Kidney epithelial cell (primary cell): ENCODE measurements at regions not wholly inside any gene's neighbourhood (a gene's known extent, or its start where the extent isn't known, plus 50 kb on each side); places are given as distances from the start of the nearest gene placed in this dataset.

Source experiments
- DNase-seq: peaks from one replicate; pipeline ENCODE4 v3.0.0-alpha.2; 2010; ENCODE audit warnings: low read depth
- H3K27me3 ChIP-seq: 2 replicates; pipeline ENCODE4 v1.6.0; 2011; ENCODE audit warnings: low read length; ENCODE audit not compliant: control insufficient read depth, insufficient read depth
- H3K36me3 ChIP-seq: 2 replicates; pipeline ENCODE4 v1.5.1; 2011; ENCODE audit warnings: low read length; ENCODE audit not compliant: control insufficient read depth, insufficient read depth
- H3K4me3 ChIP-seq: 2 replicates; pipeline ENCODE4 v1.5.1; 2011; ENCODE audit warnings: low read depth, mild to moderate bottlenecking, control low read depth, low read length
- CTCF ChIP-seq: IDR thresholded peaks from 2 replicates; pipeline ENCODE4 v1.5.1; 2011; ENCODE audit warnings: mild to moderate bottlenecking, moderate library complexity, low read length, control low read depth, inconsistent platforms; ENCODE audit not compliant: insufficient read depth, poor library complexity, severe bottlenecking

DNA sequence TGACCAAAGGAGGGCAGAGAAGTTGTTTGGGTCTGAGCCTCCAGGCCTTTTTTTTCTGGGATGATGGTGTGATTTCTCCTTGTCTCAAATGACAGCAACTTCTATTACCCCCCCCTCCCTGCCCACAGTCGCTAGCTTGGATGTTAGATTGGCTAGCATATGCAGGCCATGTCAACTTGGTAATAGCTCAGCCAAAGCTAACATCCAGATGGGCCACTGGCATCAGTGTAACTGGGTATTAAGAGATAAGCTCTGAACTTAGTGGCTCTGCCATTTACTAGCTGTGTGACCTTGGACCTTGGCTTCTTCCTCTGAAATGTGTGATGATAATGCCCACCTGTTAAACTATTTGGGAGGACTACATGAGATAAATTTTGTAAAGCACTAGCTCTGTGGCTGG is 86.9 kb upstream of the TSPAN2 start:
- TF ChIP-seq CTCF, result no peak
- no peaks in the 10 kb centered on the region for H3K36me3 ChIP-seq
- no peak overlapping the region for H3K4me3 ChIP-seq
- no peaks in the 10 kb centered on the region for H3K27me3 ChIP-seq
- no peak for DNase-seq

DNA sequence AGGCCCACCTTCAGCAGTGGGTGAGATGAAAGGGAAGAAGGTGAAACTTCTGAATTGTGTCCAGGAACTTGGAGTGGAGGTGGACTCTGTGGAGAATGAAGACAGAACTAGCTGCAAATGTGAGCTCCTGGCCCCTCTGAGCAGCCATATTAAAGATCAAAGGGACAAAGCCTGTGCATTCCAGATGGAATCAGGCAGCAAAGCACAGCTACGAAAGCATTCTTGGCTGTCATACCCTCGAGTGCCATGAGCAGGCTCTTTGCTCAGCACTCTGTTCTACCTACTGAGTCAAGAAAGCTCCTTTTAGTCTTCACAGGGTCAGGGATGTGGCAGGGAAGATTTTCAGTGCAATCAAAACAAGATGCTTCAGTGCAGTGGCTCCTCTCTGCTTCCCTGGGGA is 86.3 kb upstream of the TSPAN2 start:
- Histone ChIP-seq H3K4me3 (no peak overlapping the region), H3K27me3 (no peaks in the 10 kb centered on the region), H3K36me3 (no peaks in the 10 kb centered on the region)
- no peak for DNase-seq
- no peak for TF ChIP-seq CTCF

GRCh38 chr1:115173151-115173550 is 83.8 kb upstream of the TSPAN2 start:
- no peak for DNase-seq
- no peak for TF ChIP-seq CTCF
- Histone ChIP-seq H3K4me3 (no peak overlapping the region), H3K36me3 (no peaks in the 10 kb centered on the region), H3K27me3 (no peaks in the 10 kb centered on the region)

DNA sequence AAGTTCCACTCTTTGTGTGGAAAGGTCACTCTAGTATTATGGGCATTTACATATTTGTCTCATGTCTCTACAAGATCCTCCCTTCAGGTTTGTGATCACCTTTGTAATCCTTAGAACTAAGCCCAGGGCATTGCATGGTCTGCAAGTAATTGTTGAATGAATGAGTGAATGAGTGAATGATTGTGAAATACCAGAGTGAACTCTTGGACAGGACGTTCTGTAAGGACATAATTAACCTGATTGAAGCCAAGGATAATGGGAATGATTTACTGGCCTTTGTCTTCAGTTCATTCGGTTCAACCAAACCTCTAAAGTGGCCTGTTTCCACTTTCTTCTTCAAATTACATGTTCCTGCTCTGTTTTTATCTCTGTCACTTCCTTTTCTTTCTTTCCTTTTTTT is 83.0 kb upstream of the TSPAN2 start:
- no peak for DNase-seq
- H3K27me3 ChIP-seq, result no peaks in the 10 kb centered on the region
- H3K36me3 ChIP-seq, result no peaks in the 10 kb centered on the region
- no peak for TF ChIP-seq CTCF
- H3K4me3 ChIP-seq, result no peak overlapping the region

GRCh38 chr1:115170961-115171392 is 81.7 kb upstream of the TSPAN2 start:
- H3K27me3 ChIP-seq, result no peaks in the 10 kb centered on the region
- no peak for TF ChIP-seq CTCF
- DNase-seq, result no peak
- no peak overlapping the region for H3K4me3 ChIP-seq
- no peaks in the 10 kb centered on the region for H3K36me3 ChIP-seq

DNA sequence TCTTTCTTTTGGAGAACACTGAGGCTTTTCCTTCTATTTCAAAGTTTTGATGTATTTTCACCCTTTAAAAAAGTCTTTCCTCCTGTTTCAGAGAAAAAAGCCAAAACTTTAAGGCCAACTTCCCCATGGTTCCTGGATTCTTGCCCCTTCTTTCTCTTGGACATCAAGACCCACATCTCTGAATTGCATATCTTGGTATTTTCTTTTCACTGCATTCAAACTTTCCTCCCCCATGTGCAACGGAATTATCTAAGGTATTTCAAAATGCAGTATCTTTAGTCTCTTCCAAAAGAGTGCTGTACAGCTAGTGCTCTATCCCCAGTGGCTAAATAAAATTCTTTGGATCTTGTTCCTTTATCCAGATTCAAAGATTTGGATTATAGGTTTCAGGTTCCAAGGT is 81.1 kb upstream of the TSPAN2 start:
- H3K27me3 ChIP-seq, result no peaks in the 10 kb centered on the region
- H3K36me3 ChIP-seq, result no peaks in the 10 kb centered on the region
- H3K4me3 ChIP-seq, result no peak overlapping the region
- DNase-seq, result no peak
- no peak for TF ChIP-seq CTCF
